Epithelial cell of proximal tubule (primary cell): ENCODE measurements at regions not wholly inside any gene's neighbourhood (a gene's known extent, or its start where the extent isn't known, plus 50 kb on each side); places are given as distances from the start of the nearest gene placed in this dataset.

Experiments
- DNase-seq: peaks from one replicate; pipeline ENCODE4 v3.0.0-alpha.2; 2011; ENCODE audit warnings: low read depth
- H3K4me3 ChIP-seq: 2 replicates; pipeline ENCODE4 v1.5.1; 2011; ENCODE audit warnings: low read depth, mild to moderate bottlenecking, low read length
- CTCF ChIP-seq: conservative IDR thresholded peaks from 2 replicates; pipeline ENCODE4 v1.5.1; 2012; ENCODE audit warnings: low read depth, mild to moderate bottlenecking, low read length

GRCh38 chr17:14559264-14560119 is 258.6 kb downstream of the HS3ST3B1 start:
- TF ChIP-seq CTCF, result no peak
- DNase-seq, result no peak
- no peak overlapping the region for H3K4me3 ChIP-seq

- no peak for DNase-seq
- no peak for TF ChIP-seq CTCF
- no peak overlapping the region for H3K4me3 ChIP-seq
Observed at GRCh38 chr17:14557480-14557879, 256.6 kb downstream of the HS3ST3B1 start.

GRCh38 chr17:14553847-14554246 is 253.0 kb downstream of the HS3ST3B1 start:
- TF ChIP-seq CTCF, result no peak
- H3K4me3 ChIP-seq, result no peak overlapping the region
- DNase-seq, result no peak

- DNase-seq, result no peak
- H3K4me3 ChIP-seq, result no peak overlapping the region
- no peak for TF ChIP-seq CTCF
Observed at GRCh38 chr17:14552306-14552705, 251.4 kb downstream of the HS3ST3B1 start.

GRCh38 chr17:14547556-14547955 is 246.7 kb downstream of the HS3ST3B1 start:
- no peak overlapping the region for H3K4me3 ChIP-seq
- TF ChIP-seq CTCF, result no peak
- DNase-seq, result no peak

- no peak for TF ChIP-seq CTCF
- DNase-seq, result no peak
- H3K4me3 ChIP-seq, result no peak overlapping the region
Observed at GRCh38 chr17:14547016-14547415, 246.1 kb downstream of the HS3ST3B1 start.

GRCh38 chr17:14545156-14545906 is 244.4 kb downstream of the HS3ST3B1 start:
- TF ChIP-seq CTCF, result no peak
- no peak for DNase-seq

More at GRCh38 chr17:14545156-14545906, 244.4 kb downstream of the HS3ST3B1 start:
- no peak overlapping the region for H3K4me3 ChIP-seq
